Kidney (tissue), 13 donors: ENCODE measurements at regions not wholly inside any gene's neighbourhood (a gene's known extent, or its start where the extent isn't known, plus 50 kb on each side); places are given as distances from the start of the nearest gene placed in this dataset.
A peak's percentile ranks its signal among the peaks of the same experiment; 100 is the strongest.

Source experiments
- DNase-seq, 5 donors: peaks; one replicate each; pipeline ENCODE4 v3.0.0-alpha.2; 2013 to 2020
- FAIRE-seq: peaks from 2 replicates; lab custom pipeline; 2012; peaks lifted over from hg19 to GRCh38; lab: Jason Lieb, UNC
- H3K27ac ChIP-seq, 2 donors: one replicate each; pipeline ENCODE4 v1.7.0; 2013; ENCODE audit warnings: low read depth in 2 of 2, low read length in 2 of 2, inconsistent platforms in 1 of 2
- H3K27me3 ChIP-seq: one replicate; pipeline ENCODE4 v1.7.1; 2013; ENCODE audit warnings: low read length, inconsistent platforms; ENCODE audit not compliant: control insufficient read depth, insufficient read depth
- H3K36me3 ChIP-seq, 3 donors: one replicate each; pipeline versions ENCODE4 v1.7.0 to v1.7.1; 2013; ENCODE audit warnings: low read length in 3 of 3, control low read depth in 1 of 3, inconsistent platforms in 1 of 3; ENCODE audit not compliant: insufficient read depth in 3 of 3, control insufficient read depth in 2 of 3
- H3K4me1 ChIP-seq, 3 donors: one replicate each; pipeline versions ENCODE4 v1.7.0 to v1.7.1; 2013; ENCODE audit warnings: low read length in 3 of 3, inconsistent platforms in 1 of 3, low read depth in 1 of 3; ENCODE audit not compliant: control insufficient read depth in 2 of 3, insufficient read depth in 2 of 3
- H3K4me3 ChIP-seq, 3 donors: one replicate each; pipeline versions ENCODE4 v1.7.0 to v1.8.1; 2013; ENCODE audit warnings: low read length in 3 of 3, control low read depth in 1 of 3, inconsistent platforms in 1 of 3
- H3K9ac ChIP-seq, 3 donors: one replicate each; pipeline versions ENCODE4 v1.7.0 to v1.7.1; 2013; ENCODE audit warnings: low read length in 3 of 3, control low read depth in 1 of 3, inconsistent platforms in 1 of 3
- H3K9me3 ChIP-seq, 3 donors: one replicate each; pipeline versions ENCODE4 v1.7.0 to v1.7.1; 2013; ENCODE audit warnings: low read length in 3 of 3, control low read depth in 1 of 3, inconsistent platforms in 1 of 3; ENCODE audit not compliant: control insufficient read depth in 2 of 3, insufficient read depth in 1 of 3
- intact Hi-C: fragments of 100-400 bp; cut with DNase I; formaldehyde crosslinking; loops from one replicate; pipeline ENCODE4 v1.11.1; 2022
- TF ChIP-seq, protein P1 (sequence below): IDR thresholded peaks from 3 replicates; pipeline ENCODE4 v1.5.1; 2012; ENCODE audit warnings: mild to moderate bottlenecking, moderate library complexity, borderline replicate concordance; ENCODE audit not compliant: insufficient read depth; ENCODE audit errors: extremely low read depth
- donor health status: control.
- donor health status: control.
- donor health status: control.
- donor health status: control.
- donor health status: control.
- donor health status: DM: yes; HTN: yes; CAD: no.
- donor health status: Normal renal cell carcinoma (clear cell type).

- Histone ChIP-seq H3K36me3 (no peaks in the 10 kb centered on the region), H3K27me3 (no peaks in the 10 kb centered on the region), H3K4me1 (no peaks in the 10 kb centered on the region), H3K9me3 (no peaks in the 10 kb centered on the region), H3K4me3 (no peak overlapping the region), H3K27ac (no peak overlapping the region), H3K9ac (no peak overlapping the region)
- DNase-seq (no peak), FAIRE-seq (no peak)
- intact Hi-C loops: no loop called here
- TF ChIP-seq, protein P1, sequence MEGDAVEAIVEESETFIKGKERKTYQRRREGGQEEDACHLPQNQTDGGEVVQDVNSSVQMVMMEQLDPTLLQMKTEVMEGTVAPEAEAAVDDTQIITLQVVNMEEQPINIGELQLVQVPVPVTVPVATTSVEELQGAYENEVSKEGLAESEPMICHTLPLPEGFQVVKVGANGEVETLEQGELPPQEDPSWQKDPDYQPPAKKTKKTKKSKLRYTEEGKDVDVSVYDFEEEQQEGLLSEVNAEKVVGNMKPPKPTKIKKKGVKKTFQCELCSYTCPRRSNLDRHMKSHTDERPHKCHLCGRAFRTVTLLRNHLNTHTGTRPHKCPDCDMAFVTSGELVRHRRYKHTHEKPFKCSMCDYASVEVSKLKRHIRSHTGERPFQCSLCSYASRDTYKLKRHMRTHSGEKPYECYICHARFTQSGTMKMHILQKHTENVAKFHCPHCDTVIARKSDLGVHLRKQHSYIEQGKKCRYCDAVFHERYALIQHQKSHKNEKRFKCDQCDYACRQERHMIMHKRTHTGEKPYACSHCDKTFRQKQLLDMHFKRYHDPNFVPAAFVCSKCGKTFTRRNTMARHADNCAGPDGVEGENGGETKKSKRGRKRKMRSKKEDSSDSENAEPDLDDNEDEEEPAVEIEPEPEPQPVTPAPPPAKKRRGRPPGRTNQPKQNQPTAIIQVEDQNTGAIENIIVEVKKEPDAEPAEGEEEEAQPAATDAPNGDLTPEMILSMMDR: no peak
These were observed 228.7 kb upstream of the SPRY1 start for GRCh38 chr4:123167931-123168330.

- no peaks in the 10 kb centered on the region for H3K9me3 ChIP-seq
- H3K27ac ChIP-seq: no peak overlapping the region
- no peaks in the 10 kb centered on the region for H3K27me3 ChIP-seq
- intact Hi-C loops: no loop called here
- H3K4me1 ChIP-seq: no peaks in the 10 kb centered on the region
- H3K36me3 ChIP-seq: no peaks in the 10 kb centered on the region
- no peak for FAIRE-seq
- no peak overlapping the region for H3K9ac ChIP-seq
- TF ChIP-seq, protein P1: no peak
- no peak overlapping the region for H3K4me3 ChIP-seq
- DNase-seq: peak in 1 of 5 donors; percentile 20
These were observed 227.8 kb upstream of the SPRY1 start for GRCh38 chr4:123168812-123169211.

- intact Hi-C loops: no loop called here
- no peak overlapping the region for H3K27ac ChIP-seq
- H3K4me1 ChIP-seq: no peaks in the 10 kb centered on the region
- DNase-seq (no peak), FAIRE-seq (no peak)
- TF ChIP-seq, protein P1: no peak
- H3K27me3 ChIP-seq: no peaks in the 10 kb centered on the region
- no peaks in the 10 kb centered on the region for H3K36me3 ChIP-seq
- no peak overlapping the region for H3K9ac ChIP-seq
- H3K9me3 ChIP-seq: no peaks in the 10 kb centered on the region
- no peak overlapping the region for H3K4me3 ChIP-seq
These were observed 225.8 kb upstream of the SPRY1 start for GRCh38 chr4:123170843-123171242.

GRCh38 chr4:123176605-123177004 is 220.0 kb upstream of the SPRY1 start:
- FAIRE-seq (no peak), DNase-seq (no peak)
- Histone ChIP-seq H3K36me3 (no peaks in the 10 kb centered on the region), H3K27me3 (no peaks in the 10 kb centered on the region), H3K4me3 (no peak overlapping the region), H3K9ac (no peak overlapping the region), H3K4me1 (no peaks in the 10 kb centered on the region), H3K9me3 (no peaks in the 10 kb centered on the region), H3K27ac (no peak overlapping the region)
- TF ChIP-seq, protein P1: no peak
- intact Hi-C loops: no loop called here
